H4 (cell line): ENCODE measurements at regions not wholly inside any gene's neighbourhood (a gene's known extent, or its start where the extent isn't known, plus 50 kb on each side); places are given as distances from the start of the nearest gene placed in this dataset.

Source experiments
- DNase-seq: peaks from one replicate; pipeline ENCODE4 v3.0.0-alpha.2; 2015; ENCODE audit warnings: low spot score

- no peak for DNase-seq
Observed at GRCh38 chr1:38464071-38464661, 395.4 kb downstream of the RRAGC start.

- no peak for DNase-seq
Observed at GRCh38 chr1:38463074-38463473, 396.5 kb downstream of the RRAGC start.

GRCh38 chr1:38456531-38456876 lies 403.1 kb downstream of the RRAGC start:
- DNase-seq = no peak

GRCh38 chr1:38455829-38456530 lies 403.6 kb downstream of the RRAGC start:
- no peak for DNase-seq

- no peak for DNase-seq
Observed at GRCh38 chr1:38454749-38455441, 404.7 kb downstream of the RRAGC start.

GRCh38 chr1:38454236-38454635 lies 405.3 kb downstream of the RRAGC start:
- DNase-seq = no peak

GRCh38 chr1:38452246-38452645 lies 405.7 kb upstream of the POU3F1 start:
- DNase-seq = no peak

GRCh38 chr1:38451541-38451993 lies 405.0 kb upstream of the POU3F1 start:
- peak; percentile 55 for DNase-seq

GRCh38 chr1:38448893-38449292 lies 402.3 kb upstream of the POU3F1 start:
- no peak for DNase-seq

GRCh38 chr1:38446936-38447335 lies 400.3 kb upstream of the POU3F1 start:
- DNase-seq = no peak

GRCh38 chr1:38444770-38445442 lies 398.3 kb upstream of the POU3F1 start:
- DNase-seq = no peak

- DNase-seq = peak; percentile 54
Observed at GRCh38 chr1:38444311-38444710, 397.7 kb upstream of the POU3F1 start.

- no peak for DNase-seq
Observed at GRCh38 chr1:38440402-38440801, 393.8 kb upstream of the POU3F1 start.

- DNase-seq = no peak
Observed at GRCh38 chr1:38436749-38437148, 390.2 kb upstream of the POU3F1 start.

GRCh38 chr1:38436006-38436405 lies 389.4 kb upstream of the POU3F1 start:
- no peak for DNase-seq

GRCh38 chr1:38433084-38433722 lies 386.6 kb upstream of the POU3F1 start:
- no peak for DNase-seq

- DNase-seq = no peak
Observed at GRCh38 chr1:38431535-38432376, 385.2 kb upstream of the POU3F1 start.

- DNase-seq = no peak
Observed at GRCh38 chr1:38430949-38431348, 384.4 kb upstream of the POU3F1 start.

- no peak for DNase-seq
Observed at GRCh38 chr1:38424677-38425076, 378.1 kb upstream of the POU3F1 start.

GRCh38 chr1:38420666-38421065 lies 374.1 kb upstream of the POU3F1 start:
- no peak for DNase-seq
